ENCODE measurements at regions not wholly inside any gene's neighbourhood (a gene's known extent, or its start where the extent isn't known, plus 50 kb on each side); places are given as distances from the start of the nearest gene placed in this dataset.
A peak's percentile ranks its signal among the peaks of the same experiment; 100 is the strongest.

- FAIRE-seq (no peak), DNase-seq (ENCODE audit: insufficient read length, low spot score) (no peak)
Observed at GRCh38 chr15:69825941-69826818, 271.5 kb downstream of the TLE3 start.

- FAIRE-seq, result no peak
- DNase-seq (ENCODE audit: insufficient read length, low spot score), result peak; percentile 25
Observed at GRCh38 chr15:69826819-69827175, 270.9 kb downstream of the TLE3 start.

GRCh38 chr15:69827751-69828150, 270.0 kb downstream of the TLE3 start:
- DNase-seq (ENCODE audit: insufficient read length, low spot score) (no peak), FAIRE-seq (no peak)

- DNase-seq (ENCODE audit: insufficient read length, low spot score) (no peak), FAIRE-seq (no peak)
Observed at GRCh38 chr15:69828181-69828828, 269.4 kb downstream of the TLE3 start.

GRCh38 chr15:69829974-69830373, 267.7 kb downstream of the TLE3 start:
- DNase-seq (ENCODE audit: insufficient read length, low spot score), result no peak
- no peak for FAIRE-seq

GRCh38 chr15:69830430-69830829, 267.3 kb downstream of the TLE3 start:
- DNase-seq (ENCODE audit: insufficient read length, low spot score), result no peak
- FAIRE-seq, result peak; percentile 9

GRCh38 chr15:69830876-69831275, 266.8 kb downstream of the TLE3 start:
- FAIRE-seq (no peak), DNase-seq (ENCODE audit: insufficient read length, low spot score) (no peak)

- DNase-seq (ENCODE audit: insufficient read length, low spot score) (no peak), FAIRE-seq (no peak)
Observed at GRCh38 chr15:69834267-69834666, 263.4 kb downstream of the TLE3 start.

- FAIRE-seq, result no peak
- DNase-seq (ENCODE audit: insufficient read length, low spot score), result no peak
Observed at GRCh38 chr15:69834761-69835160, 263.0 kb downstream of the TLE3 start.

- no peak for FAIRE-seq
- no peak for DNase-seq (ENCODE audit: insufficient read length, low spot score)
Observed at GRCh38 chr15:69836048-69836447, 261.7 kb downstream of the TLE3 start.

GRCh38 chr15:69836526-69837230, 261.0 kb downstream of the TLE3 start:
- DNase-seq (ENCODE audit: insufficient read length, low spot score) (no peak), FAIRE-seq (no peak)

GRCh38 chr15:69838338-69838737, 259.4 kb downstream of the TLE3 start:
- FAIRE-seq (no peak), DNase-seq (ENCODE audit: insufficient read length, low spot score) (no peak)

- DNase-seq (ENCODE audit: insufficient read length, low spot score) (no peak), FAIRE-seq (no peak)
Observed at GRCh38 chr15:69838994-69839393, 258.7 kb downstream of the TLE3 start.

GRCh38 chr15:69841113-69841828, 256.4 kb downstream of the TLE3 start:
- DNase-seq (ENCODE audit: insufficient read length, low spot score) (no peak), FAIRE-seq (no peak)

GRCh38 chr15:69842851-69843250, 254.9 kb downstream of the TLE3 start:
- peak; percentile 66 for FAIRE-seq
- DNase-seq (ENCODE audit: insufficient read length, low spot score), result no peak

- FAIRE-seq (peak; percentile 28), DNase-seq (ENCODE audit: insufficient read length, low spot score) (no peak)
Observed at GRCh38 chr15:69843276-69843899, 254.3 kb downstream of the TLE3 start.

- DNase-seq (ENCODE audit: insufficient read length, low spot score), result no peak
- peak; percentile 13 for FAIRE-seq
Observed at GRCh38 chr15:69843900-69844304, 253.8 kb downstream of the TLE3 start.

GRCh38 chr15:69845159-69845558, 252.6 kb downstream of the TLE3 start:
- DNase-seq (ENCODE audit: insufficient read length, low spot score), result no peak
- no peak for FAIRE-seq

GRCh38 chr15:69847625-69848024, 250.1 kb downstream of the TLE3 start:
- no peak for FAIRE-seq
- no peak for DNase-seq (ENCODE audit: insufficient read length, low spot score)

- FAIRE-seq (no peak), DNase-seq (ENCODE audit: insufficient read length, low spot score) (no peak)
Observed at GRCh38 chr15:69848096-69848495, 249.6 kb downstream of the TLE3 start.
